Fibroblast of lung (primary cell): ENCODE measurements at regions not wholly inside any gene's neighbourhood (a gene's known extent, or its start where the extent isn't known, plus 50 kb on each side); places are given as distances from the start of the nearest gene placed in this dataset.

Source experiments
- CTCF ChIP-seq, 2 donors: IDR thresholded peaks in 1 of 2; conservative IDR thresholded peaks in 1 of 2; 1 replicate in 1 of 2; 2 replicates in 1 of 2; pipeline ENCODE4 v1.5.1; 2011 to 2012; ENCODE audit warnings: low read length in 2 of 2, control low read depth in 1 of 2, inconsistent platforms in 1 of 2, low read depth in 1 of 2, mild to moderate bottlenecking in 1 of 2
- EZH2 ChIP-seq: IDR thresholded peaks from 2 replicates; pipeline ENCODE4 v1.5.1; 2012; ENCODE audit warnings: low read length, control low read depth, mild to moderate bottlenecking; ENCODE audit errors: missing control alignments

- TF ChIP-seq CTCF (conservative IDR thresholded peaks at IDR 0.05 in 1 of 2, IDR thresholded peaks at IDR 0.05 in 1 of 2; ENCODE audit: low read depth in 1 of 2, low read length in 2 of 2): no peak
- TF ChIP-seq EZH2: no peak
Observed at GRCh38 chr5:167594750-167595149, 696.7 kb upstream of the WWC1 start.
